ENCODE measurements at regions not wholly inside any gene's neighbourhood (a gene's known extent, or its start where the extent isn't known, plus 50 kb on each side); places are given as distances from the start of the nearest gene placed in this dataset.
A peak's percentile ranks its signal among the peaks of the same experiment; 100 is the strongest.

GRCh38 chr6:6772751-6773150, 184.2 kb downstream of the LY86 start:
- no peaks in the 10 kb centered on the region for H3K9me3 ChIP-seq
- no peak overlapping the region for H3K27ac ChIP-seq
- no peaks in the 10 kb centered on the region for H3K4me1 ChIP-seq
- H3K4me3 ChIP-seq, result no peak overlapping the region
- 65% methylated on average over 6 of the region's 6 CpGs for WGBS
- DNase-seq (ENCODE audit: low spot score in 2 of 2), result no peak
- H3K27me3 ChIP-seq, result no peaks in the 10 kb centered on the region
- no peak for TF ChIP-seq EP300 (IDR thresholded peaks at IDR 0.05)
- no peak for TF ChIP-seq POLR2AphosphoS5 (IDR thresholded peaks at IDR 0.05)
- H3K36me3 ChIP-seq, result no peaks in the 10 kb centered on the region

- TF ChIP-seq EP300 (IDR thresholded peaks at IDR 0.05) (no peak), POLR2A (IDR thresholded peaks at IDR 0.05) (no peak), CTCF (IDR thresholded peaks at IDR 0.05) (no peak), POLR2AphosphoS5 (IDR thresholded peaks at IDR 0.05) (no peak)
- H3K4me3 ChIP-seq, result no peak overlapping the region
- DNase-seq (ENCODE audit: low spot score in 2 of 2), result no peak
- H3K4me1 ChIP-seq, result no peaks in the 10 kb centered on the region
- no peaks in the 10 kb centered on the region for H3K9me3 ChIP-seq
- no peaks in the 10 kb centered on the region for H3K36me3 ChIP-seq
- no peak overlapping the region for H3K27ac ChIP-seq
- H3K27me3 ChIP-seq, result no peaks in the 10 kb centered on the region
- 59% methylated on average over 3 of the region's 3 CpGs for WGBS
Observed at GRCh38 chr6:6775074-6775473, 186.6 kb downstream of the LY86 start.

GRCh38 chr6:6780231-6780630, 191.7 kb downstream of the LY86 start:
- 92% methylated on average over 10 of the region's 10 CpGs for WGBS

GRCh38 chr6:6781172-6781872, 192.8 kb downstream of the LY86 start:
- Histone ChIP-seq H3K4me1 (peaks cover 11% of the 10 kb centered on the region), H3K9me3 (no peaks in the 10 kb centered on the region), H3K36me3 (no peaks in the 10 kb centered on the region), H3K27me3 (no peaks in the 10 kb centered on the region), H3K4me3 (no peak overlapping the region), H3K27ac (peak overlapping the region; percentile 17)
- TF ChIP-seq POLR2A (IDR thresholded peaks at IDR 0.05) (no peak), CTCF (IDR thresholded peaks at IDR 0.05) (no peak), POLR2AphosphoS5 (IDR thresholded peaks at IDR 0.05) (no peak), EP300 (IDR thresholded peaks at IDR 0.05) (no peak)
- WGBS, result 19% methylated on average over 3 of the region's 3 CpGs
- DNase-seq (ENCODE audit: low spot score in 2 of 2), result no peak

More at GRCh38 chr6:6780231-6780630, 191.7 kb downstream of the LY86 start:
- Histone ChIP-seq H3K4me1 (peaks cover 11% of the 10 kb centered on the region), H3K9me3 (no peaks in the 10 kb centered on the region), H3K27ac (no peak overlapping the region), H3K36me3 (no peaks in the 10 kb centered on the region), H3K4me3 (no peak overlapping the region), H3K27me3 (no peaks in the 10 kb centered on the region)
- DNase-seq (ENCODE audit: low spot score in 2 of 2), result no peak
- TF ChIP-seq CTCF (IDR thresholded peaks at IDR 0.05), result no peak
- no peak for TF ChIP-seq POLR2A (IDR thresholded peaks at IDR 0.05)
- no peak for TF ChIP-seq POLR2AphosphoS5 (IDR thresholded peaks at IDR 0.05)
- no peak for TF ChIP-seq EP300 (IDR thresholded peaks at IDR 0.05)

- no peaks in the 10 kb centered on the region for H3K9me3 ChIP-seq
- H3K27me3 ChIP-seq, result no peaks in the 10 kb centered on the region
- no peak for TF ChIP-seq CTCF (IDR thresholded peaks at IDR 0.05)
- TF ChIP-seq POLR2A (IDR thresholded peaks at IDR 0.05), result no peak
- TF ChIP-seq EP300 (IDR thresholded peaks at IDR 0.05), result no peak
- TF ChIP-seq POLR2AphosphoS5 (IDR thresholded peaks at IDR 0.05), result no peak
- no peak overlapping the region for H3K4me3 ChIP-seq
- H3K36me3 ChIP-seq, result no peaks in the 10 kb centered on the region
- peaks cover 11% of the 10 kb centered on the region for H3K4me1 ChIP-seq
- DNase-seq (ENCODE audit: low spot score in 2 of 2), result no peak
- H3K27ac ChIP-seq, result no peak overlapping the region
Observed at GRCh38 chr6:6781873-6782227, 193.3 kb downstream of the LY86 start.

GRCh38 chr6:6783721-6784120, 195.2 kb downstream of the LY86 start:
- no peaks in the 10 kb centered on the region for H3K27me3 ChIP-seq
- TF ChIP-seq CTCF (IDR thresholded peaks at IDR 0.05), result no peak
- no peak for TF ChIP-seq POLR2A (IDR thresholded peaks at IDR 0.05)
- no peak for TF ChIP-seq EP300 (IDR thresholded peaks at IDR 0.05)
- TF ChIP-seq POLR2AphosphoS5 (IDR thresholded peaks at IDR 0.05), result no peak
- no peak overlapping the region for H3K27ac ChIP-seq
- H3K9me3 ChIP-seq, result no peaks in the 10 kb centered on the region
- H3K4me1 ChIP-seq, result peaks cover 11% of the 10 kb centered on the region
- H3K4me3 ChIP-seq, result no peak overlapping the region
- H3K36me3 ChIP-seq, result no peaks in the 10 kb centered on the region
- no peak for DNase-seq (ENCODE audit: low spot score in 2 of 2)
- WGBS, result 90% methylated on average over 2 of the region's 2 CpGs
